Heart left ventricle (tissue), 16 donors: ENCODE measurements at regions not wholly inside any gene's neighbourhood (a gene's known extent, or its start where the extent isn't known, plus 50 kb on each side); places are given as distances from the start of the nearest gene placed in this dataset.

Source experiments
- ATAC-seq, 4 donors: fragments of 200-7000 bp; cut with Tn5 transposase; one replicate each; pipeline ENCODE4 v1.9.1; 2020 to 2022; ENCODE audit warnings: moderate library complexity in 4 of 4, mild to moderate bottlenecking in 3 of 4, moderate number of reproducible peaks in 1 of 4
- DNase-seq, 5 donors: peaks; one replicate each; pipeline ENCODE4 v3.0.0-alpha.2; 2020
- H3K27ac ChIP-seq, 12 donors: fragments of 200-600 bp; sonication (generic) in 4 of 12; one replicate each; pipeline versions ENCODE4 v1.5.0 to v1.8.0; 2016 to 2022; ENCODE audit warnings: mild to moderate bottlenecking in 2 of 12
- H3K27me3 ChIP-seq, 9 donors: fragments of 200-600 bp; sonication (generic) in 2 of 9; one replicate each; pipeline versions ENCODE4 v1.5.1 to v1.8.0; 2016 to 2022; ENCODE audit warnings: mild to moderate bottlenecking in 3 of 9
- H3K36me3 ChIP-seq, 9 donors: fragments of 200-600 bp; sonication (generic) in 2 of 9; one replicate each; pipeline versions ENCODE4 v1.5.0 to v1.8.0; 2018 to 2022; ENCODE audit warnings: mild to moderate bottlenecking in 2 of 9
- H3K4me1 ChIP-seq, 12 donors: fragments of 200-600 bp; sonication (generic) in 4 of 12; one replicate each; pipeline versions ENCODE4 v1.5.0 to v1.8.0; 2016 to 2022; ENCODE audit warnings: mild to moderate bottlenecking in 3 of 12
- H3K4me3 ChIP-seq, 12 donors: fragments of 200-600 bp; sonication (generic) in 4 of 12; one replicate each; pipeline versions ENCODE4 v1.5.0 to v1.8.0; 2017 to 2022; ENCODE audit warnings: mild to moderate bottlenecking in 9 of 12, moderate library complexity in 4 of 12
- H3K9me3 ChIP-seq, 12 donors: fragments of 200-600 bp; sonication (generic) in 4 of 12; one replicate each; pipeline versions ENCODE4 v1.5.0 to v1.8.0; 2016 to 2022; ENCODE audit warnings: mild to moderate bottlenecking in 1 of 12
- POLR2A ChIP-seq, 2 donors: fragments of 450-650 bp; IDR thresholded peaks; one replicate each; pipeline ENCODE4 v1.6.1; 2017; ENCODE audit warnings: antibody characterized with exemption in 2 of 2, mild to moderate bottlenecking in 2 of 2, moderate library complexity in 2 of 2
- WGBS, 4 donors: extraction: QIAGEN DNeasy Blood & Tissue Kit in 2 of 4; methylation state at CpG; one replicate each; pipeline versions ENCODE4 v1.1.5 to v1.1.7; 2013 to 2018; 5-methylcytosine and 5-hydroxymethylcytosine counted together
- intact Hi-C, 10 donors: fragments of 100-400 bp; cut with DNase I; formaldehyde crosslinking; loops; one replicate each; pipeline versions ENCODE4 v1.11.1 to v1.14.2; 2022
- TF ChIP-seq, protein P1 (sequence below), 12 donors: fragments of 200-600 bp; sonication (generic) in 4 of 12; IDR thresholded peaks; one replicate each; pipeline versions ENCODE4 v1.5.0 to v1.8.0; 2018 to 2022; ENCODE audit warnings: antibody characterized with exemption in 12 of 12, mild to moderate bottlenecking in 5 of 12
- donor health status: ischemic (EF 13 %, LVEDD 7.1; RV severe dilation, severe dysfunction).
- donor health status: healthy with polysubstance abuse.
- donor health status: DM: no; HTN: yes; CAD: no.
- donor health status: DM: no; HTN: no; CAD: no.
- donor health status: ischemic (EF 25% LVEDD 6.9; RV normal size, moderate dysfunction).
- donor health status: ischemic (EF 25% LVEDD 5.7; RV mildly dilated, moderate dysfunction).
- donor health status: healthy.
- donor health status: DM: yes; HTN: yes; CAD: no.
- donor health status: ischemic (EF 35%, LVEDD 5.7; RV mildly dilated, moderate dysfunction).
- donor health status: nonischemic (EF 11% LVEDD 7.7; RV severe dilation, severe dysfunction).
- donor health status: DM: yes; HTN: yes; CAD: no.
- donor health status: PGD.
- donor health status: ischemic (EF 29% LVEDD 5.4; RV normal size, mild dysfunction).
- donor health status: nonischemic (EF 23%, LVEDD 6.1; RV moderate dilation, normal function).

DNA sequence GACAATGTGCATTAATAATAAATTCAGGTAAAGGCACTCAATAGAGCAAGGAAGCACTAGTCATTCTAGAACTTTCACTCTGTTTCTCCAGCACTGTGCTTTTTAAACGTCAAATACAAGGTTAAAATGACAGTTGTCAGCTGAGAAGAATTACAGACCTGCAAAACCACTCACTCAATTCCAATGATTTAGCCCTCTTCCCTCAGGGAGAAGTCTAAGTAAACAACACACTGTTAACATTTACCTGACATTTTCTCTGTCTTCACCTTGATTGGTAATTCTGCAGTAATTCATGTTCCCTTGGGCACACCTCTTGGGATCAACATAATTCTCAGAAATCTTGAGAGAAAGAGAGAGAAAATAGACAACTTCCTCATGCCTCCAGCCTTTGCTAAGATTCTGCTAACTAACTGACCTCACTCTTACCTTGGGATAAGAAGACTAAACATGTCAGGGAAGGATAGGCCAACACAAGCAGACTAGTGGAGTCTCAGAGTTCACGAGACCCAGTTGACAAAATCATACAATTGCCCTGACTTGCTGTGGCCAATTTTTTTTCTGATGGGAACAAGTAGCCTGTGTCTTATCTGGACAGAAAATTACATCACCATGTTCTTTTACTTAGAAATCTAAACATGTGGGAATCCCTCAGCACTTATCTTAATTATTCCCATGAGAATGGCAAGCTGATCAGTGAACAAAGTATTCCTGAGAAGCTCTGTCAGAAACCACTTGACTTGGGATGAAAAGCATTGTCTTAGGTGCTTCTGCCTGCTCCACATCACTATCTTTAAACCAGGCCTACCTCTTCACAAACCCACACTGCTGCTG, 516.8 kb upstream of the FAT3 start:
- no peak for TF ChIP-seq POLR2A (IDR thresholded peaks at IDR 0.05)
- TF ChIP-seq, protein P1, sequence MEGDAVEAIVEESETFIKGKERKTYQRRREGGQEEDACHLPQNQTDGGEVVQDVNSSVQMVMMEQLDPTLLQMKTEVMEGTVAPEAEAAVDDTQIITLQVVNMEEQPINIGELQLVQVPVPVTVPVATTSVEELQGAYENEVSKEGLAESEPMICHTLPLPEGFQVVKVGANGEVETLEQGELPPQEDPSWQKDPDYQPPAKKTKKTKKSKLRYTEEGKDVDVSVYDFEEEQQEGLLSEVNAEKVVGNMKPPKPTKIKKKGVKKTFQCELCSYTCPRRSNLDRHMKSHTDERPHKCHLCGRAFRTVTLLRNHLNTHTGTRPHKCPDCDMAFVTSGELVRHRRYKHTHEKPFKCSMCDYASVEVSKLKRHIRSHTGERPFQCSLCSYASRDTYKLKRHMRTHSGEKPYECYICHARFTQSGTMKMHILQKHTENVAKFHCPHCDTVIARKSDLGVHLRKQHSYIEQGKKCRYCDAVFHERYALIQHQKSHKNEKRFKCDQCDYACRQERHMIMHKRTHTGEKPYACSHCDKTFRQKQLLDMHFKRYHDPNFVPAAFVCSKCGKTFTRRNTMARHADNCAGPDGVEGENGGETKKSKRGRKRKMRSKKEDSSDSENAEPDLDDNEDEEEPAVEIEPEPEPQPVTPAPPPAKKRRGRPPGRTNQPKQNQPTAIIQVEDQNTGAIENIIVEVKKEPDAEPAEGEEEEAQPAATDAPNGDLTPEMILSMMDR (IDR thresholded peaks at IDR 0.05) = no peak
- Histone ChIP-seq H3K4me3 (no peak overlapping the region), H3K9me3 (no peaks in the 10 kb centered on the region), H3K27me3 (no peaks in the 10 kb centered on the region), H3K4me1 (no peaks in the 10 kb centered on the region), H3K27ac (no peak overlapping the region), H3K36me3 (no peaks in the 10 kb centered on the region)
- ATAC-seq (no peak), DNase-seq (no peak)
- intact Hi-C loops = loop anchor here in 1 of 10 donors (10.0 kb wide), 1 partner anchor 63 kb away; no protein-coding TSS in a partner anchor
- 47 to 56% (median 53%) methylated on average over 2 of the region's 2 CpGs for WGBS, 4 donors

DNA sequence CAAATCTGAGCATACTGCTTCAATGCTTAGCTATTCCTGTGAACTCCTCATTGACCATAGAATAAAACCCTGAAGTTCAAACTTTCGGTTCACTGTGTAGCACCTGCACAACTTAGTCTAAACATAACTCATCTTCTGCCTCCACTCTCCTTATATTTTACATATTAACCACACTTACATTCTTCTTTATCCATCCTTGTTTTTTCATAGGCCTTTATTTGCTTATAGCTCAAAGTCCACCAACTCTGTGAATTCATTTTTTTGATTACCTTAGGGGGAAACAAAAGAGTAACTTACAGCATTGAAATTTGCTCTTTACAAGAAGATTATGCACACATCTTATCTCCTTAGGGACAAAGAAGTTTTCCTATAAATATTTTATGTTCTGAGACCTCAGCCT, 521.6 kb upstream of the FAT3 start:
- Histone ChIP-seq H3K36me3 (no peaks in the 10 kb centered on the region), H3K4me3 (no peak overlapping the region), H3K27ac (no peak overlapping the region), H3K4me1 (no peaks in the 10 kb centered on the region), H3K27me3 (no peaks in the 10 kb centered on the region), H3K9me3 (no peaks in the 10 kb centered on the region)
- 79 to 97% (median 91%) methylated on average over 1 of the region's 1 CpG for WGBS, 4 donors
- no peak for DNase-seq
- no peak for ATAC-seq
- intact Hi-C loops = loop anchor here in 1 of 10 donors (10.0 kb wide), 1 partner anchor 58 kb away; no protein-coding TSS in a partner anchor
- TF ChIP-seq POLR2A (IDR thresholded peaks at IDR 0.05) = no peak
- TF ChIP-seq, protein P1 (IDR thresholded peaks at IDR 0.05) = no peak

DNA sequence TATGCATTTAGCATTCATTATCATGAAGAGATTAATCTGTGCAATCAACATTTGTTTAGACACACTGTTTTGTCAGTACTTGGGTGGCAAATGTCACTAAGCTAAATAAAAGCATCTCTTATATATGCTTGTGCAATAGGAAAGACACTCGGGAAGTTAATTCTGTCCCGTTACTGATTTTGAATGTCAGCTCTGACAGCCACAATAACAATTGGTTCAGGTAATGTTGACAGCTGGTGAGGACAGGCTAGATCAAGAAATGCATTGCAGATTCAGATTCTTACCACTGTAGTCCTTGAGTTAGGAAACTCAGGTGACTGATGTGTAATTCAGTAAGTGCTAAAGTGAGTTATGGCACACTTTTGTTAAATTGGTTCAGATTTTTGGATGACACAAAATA, 523.8 kb upstream of the FAT3 start:
- Histone ChIP-seq H3K9me3 (no peaks in the 10 kb centered on the region), H3K27me3 (no peaks in the 10 kb centered on the region), H3K4me1 (no peaks in the 10 kb centered on the region), H3K27ac (no peak overlapping the region), H3K36me3 (no peaks in the 10 kb centered on the region), H3K4me3 (no peak overlapping the region)
- WGBS, 4 donors = 60 to 76% (median 62%) methylated on average over 2 of the region's 2 CpGs
- intact Hi-C loops = loop anchor here in 1 of 10 donors (10.0 kb wide), 1 partner anchor 56 kb away; no protein-coding TSS in a partner anchor
- DNase-seq (no peak), ATAC-seq (no peak)
- TF ChIP-seq, protein P1 (IDR thresholded peaks at IDR 0.05) = no peak

DNA sequence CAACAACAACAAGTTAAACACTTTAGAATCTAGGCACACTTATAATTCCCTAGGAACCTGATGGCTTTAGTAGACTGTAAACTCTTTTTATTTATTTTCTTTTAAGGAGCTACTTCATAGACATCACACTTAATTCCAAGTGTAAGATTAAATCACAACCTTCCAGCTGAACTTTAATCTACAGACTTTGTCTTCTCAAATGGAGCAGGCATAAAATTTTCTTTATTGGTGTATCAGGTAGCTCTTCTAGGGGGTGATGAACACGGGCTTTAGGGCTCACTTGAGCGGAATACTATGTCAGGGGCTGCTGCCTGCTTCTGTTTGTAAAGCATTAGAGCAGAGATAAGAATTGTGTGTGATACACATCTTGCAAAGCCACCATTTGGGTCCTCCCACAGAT, 525.8 kb upstream of the FAT3 start:
- no peaks in the 10 kb centered on the region for H3K36me3 ChIP-seq
- 59 to 65% (median 63%) methylated on average over 2 of the region's 2 CpGs for WGBS, 4 donors
- H3K27ac ChIP-seq = no peak overlapping the region
- no peak for TF ChIP-seq POLR2A (IDR thresholded peaks at IDR 0.05)
- TF ChIP-seq, protein P1 (IDR thresholded peaks at IDR 0.05) = no peak
- H3K4me1 ChIP-seq = no peaks in the 10 kb centered on the region
- intact Hi-C loops = no loop called here
- no peaks in the 10 kb centered on the region for H3K9me3 ChIP-seq
- H3K4me3 ChIP-seq = no peak overlapping the region
- ATAC-seq (no peak), DNase-seq (no peak)
- H3K27me3 ChIP-seq = no peaks in the 10 kb centered on the region
